ENCODE measurements at regions not wholly inside any gene's neighbourhood (a gene's known extent, or its start where the extent isn't known, plus 50 kb on each side); places are given as distances from the start of the nearest gene placed in this dataset.

DNA sequence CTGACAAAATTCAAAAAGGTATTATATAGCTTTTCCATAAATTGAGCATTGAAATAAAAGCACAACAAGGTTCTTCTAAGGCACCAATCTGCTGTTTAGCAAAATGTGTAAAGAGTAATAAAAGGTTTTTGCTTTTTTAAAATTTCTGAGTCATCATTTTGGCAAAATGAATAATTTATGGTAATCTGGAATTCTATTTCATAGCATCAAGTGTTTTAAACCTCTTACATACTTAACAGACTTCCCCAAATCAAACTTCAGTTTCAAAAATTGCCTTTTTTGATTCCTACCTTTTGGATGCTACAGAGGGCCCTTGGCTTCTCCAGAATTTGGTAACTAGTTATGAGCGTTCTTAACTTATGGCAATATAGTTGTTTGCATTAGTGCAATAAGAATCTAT lies 154.0 kb upstream of the ELAC2 start:
- TF ChIP-seq, protein P1, sequence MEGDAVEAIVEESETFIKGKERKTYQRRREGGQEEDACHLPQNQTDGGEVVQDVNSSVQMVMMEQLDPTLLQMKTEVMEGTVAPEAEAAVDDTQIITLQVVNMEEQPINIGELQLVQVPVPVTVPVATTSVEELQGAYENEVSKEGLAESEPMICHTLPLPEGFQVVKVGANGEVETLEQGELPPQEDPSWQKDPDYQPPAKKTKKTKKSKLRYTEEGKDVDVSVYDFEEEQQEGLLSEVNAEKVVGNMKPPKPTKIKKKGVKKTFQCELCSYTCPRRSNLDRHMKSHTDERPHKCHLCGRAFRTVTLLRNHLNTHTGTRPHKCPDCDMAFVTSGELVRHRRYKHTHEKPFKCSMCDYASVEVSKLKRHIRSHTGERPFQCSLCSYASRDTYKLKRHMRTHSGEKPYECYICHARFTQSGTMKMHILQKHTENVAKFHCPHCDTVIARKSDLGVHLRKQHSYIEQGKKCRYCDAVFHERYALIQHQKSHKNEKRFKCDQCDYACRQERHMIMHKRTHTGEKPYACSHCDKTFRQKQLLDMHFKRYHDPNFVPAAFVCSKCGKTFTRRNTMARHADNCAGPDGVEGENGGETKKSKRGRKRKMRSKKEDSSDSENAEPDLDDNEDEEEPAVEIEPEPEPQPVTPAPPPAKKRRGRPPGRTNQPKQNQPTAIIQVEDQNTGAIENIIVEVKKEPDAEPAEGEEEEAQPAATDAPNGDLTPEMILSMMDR (conservative IDR thresholded peaks at IDR 0.05 in 1 of 2, IDR thresholded peaks at IDR 0.05 in 1 of 2; ENCODE audit: low read depth in 1 of 2, low read length in 2 of 2) = no peak
- TF ChIP-seq EZH2 (IDR thresholded peaks at IDR 0.05; ENCODE audit: low read length, missing control alignments) = no peak

Measured in fibroblast of lung (primary cell).